NCI-H345 treated with DMSO at 0.1 percent for 48 hours (cell line): ENCODE measurements at regions not wholly inside any gene's neighbourhood (a gene's known extent, or its start where the extent isn't known, plus 50 kb on each side); places are given as distances from the start of the nearest gene placed in this dataset.
"Not testable (repeated sequence)": the region's sequence is repeated elsewhere in the genome, so short reads cannot be mapped to it uniquely, and the experiment has no call there.

Experiments
- DNase-seq: peaks from one replicate; lab custom pipeline; 2025; ENCODE audit not compliant: unreplicated experiment; lab: John Stamatoyannopoulos, UW

DNA sequence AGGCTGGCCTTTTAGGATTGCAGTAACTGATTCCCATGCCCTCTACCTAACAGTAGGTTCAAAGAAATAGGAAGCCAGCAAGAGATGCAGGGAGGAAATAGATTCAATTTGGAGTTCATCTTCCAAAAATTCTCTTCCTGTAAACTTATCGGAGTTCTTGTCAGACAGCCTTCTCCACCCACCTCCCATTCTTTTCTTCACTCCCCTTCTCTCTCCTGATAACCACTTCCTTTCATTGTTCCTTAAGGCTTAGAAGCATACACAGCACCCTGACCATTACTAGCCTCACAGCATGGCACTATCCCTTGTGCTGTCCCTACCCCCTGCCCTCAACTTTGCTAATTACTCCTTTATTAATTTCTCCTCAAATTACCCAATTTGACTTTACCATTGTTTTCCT is 130.4 kb upstream of the ADAMTS9 start:
- DNase-seq: no peak

DNA sequence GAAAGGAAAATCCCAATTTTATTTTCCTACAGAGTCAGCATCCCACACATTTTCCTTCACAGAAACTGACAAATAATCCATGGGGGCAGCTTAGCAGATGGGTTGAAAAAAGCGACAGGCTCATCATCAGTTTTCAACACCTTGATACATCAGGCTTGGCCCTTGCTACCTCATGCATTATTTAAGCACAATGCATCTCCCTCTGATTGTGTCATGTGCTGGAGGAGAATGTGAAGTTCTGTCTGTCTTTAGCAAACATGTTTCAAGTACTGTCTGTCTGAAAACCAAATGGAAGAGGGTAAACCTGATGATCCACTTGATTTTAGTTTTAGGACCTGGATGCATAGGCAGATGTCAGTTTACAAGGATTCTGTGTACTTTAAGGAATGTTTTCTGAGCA is 128.6 kb upstream of the ADAMTS9 start:
- no peak for DNase-seq

DNA sequence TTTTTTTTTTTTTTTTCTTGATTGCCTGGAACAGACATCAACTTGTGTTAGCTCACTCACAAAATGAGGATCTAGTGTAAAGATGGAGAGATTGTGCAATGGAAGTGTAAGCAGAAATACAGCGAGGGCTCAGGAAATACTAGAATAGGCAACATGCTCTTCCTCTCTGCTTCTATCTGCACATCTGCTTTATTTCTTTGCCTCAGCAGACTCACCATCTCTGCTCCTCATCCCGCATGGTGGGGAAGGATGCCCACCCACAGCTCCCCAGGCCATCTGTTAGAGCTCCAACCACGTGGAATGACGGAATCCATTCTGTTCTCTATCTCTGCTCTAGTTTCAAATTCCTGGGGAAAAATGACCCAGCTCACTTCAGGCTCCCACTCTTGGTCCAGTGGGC is 128.0 kb upstream of the ADAMTS9 start:
- no peak for DNase-seq

DNA sequence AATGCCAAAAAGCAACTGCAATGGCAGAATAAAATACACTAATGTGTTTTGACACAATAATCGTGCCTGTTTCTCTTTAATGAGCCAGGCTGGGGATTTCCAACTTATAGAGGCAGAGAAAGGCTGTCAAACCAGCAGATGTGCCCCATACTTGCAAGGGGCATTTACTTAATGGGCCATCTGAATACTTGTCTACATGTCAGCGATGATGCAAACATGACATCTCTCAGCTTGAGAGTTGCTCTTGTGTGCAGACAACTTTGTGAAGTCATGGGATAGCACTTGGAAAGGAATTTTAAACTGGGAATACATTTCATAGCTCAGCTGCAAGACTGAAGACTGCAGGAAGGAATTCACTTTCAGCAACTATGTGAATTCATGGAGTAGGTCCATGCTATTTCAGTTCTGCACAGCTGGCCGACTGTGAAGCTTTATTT is 127.4 kb upstream of the ADAMTS9 start:
- DNase-seq: no peak

DNA sequence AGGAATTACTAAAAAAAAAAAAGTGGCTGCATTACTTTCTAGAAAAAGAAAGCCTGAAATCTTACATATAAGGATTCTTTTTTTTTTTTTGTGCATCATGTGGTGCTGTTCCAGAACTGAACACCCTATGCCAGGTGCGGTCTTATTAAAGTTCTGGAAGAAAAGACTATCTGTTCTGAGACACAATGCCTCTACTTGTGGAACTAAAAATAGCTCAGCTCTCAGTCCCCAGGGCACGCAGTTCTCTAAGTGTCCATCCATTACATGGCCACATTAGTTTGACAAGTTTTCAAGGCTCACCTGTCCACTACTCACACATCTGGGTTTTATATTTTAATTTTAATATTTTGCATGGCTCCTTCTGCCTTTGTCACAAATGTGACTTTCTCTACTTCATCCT is 126.6 kb upstream of the ADAMTS9 start:
- no peak for DNase-seq

DNA sequence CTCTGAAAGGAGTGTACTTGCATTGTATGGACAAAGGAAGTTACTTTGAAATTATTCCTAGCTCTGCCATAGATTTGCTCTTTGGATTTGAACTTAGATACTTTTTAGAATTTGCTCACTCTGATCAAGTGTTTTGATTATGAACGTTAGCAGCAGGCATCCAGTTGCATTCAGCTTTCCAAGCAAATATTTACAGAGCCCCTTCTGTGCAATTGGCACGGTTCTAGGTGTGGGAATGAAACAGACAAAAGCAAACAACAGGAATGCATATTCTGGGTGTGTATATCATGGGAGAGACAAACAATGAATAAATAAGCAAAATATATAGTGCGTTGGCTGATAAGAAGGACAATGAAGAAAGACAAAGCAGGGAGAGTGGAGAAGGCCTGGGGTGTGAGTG is 125.5 kb upstream of the ADAMTS9 start:
- peak; percentile 42 for DNase-seq

DNA sequence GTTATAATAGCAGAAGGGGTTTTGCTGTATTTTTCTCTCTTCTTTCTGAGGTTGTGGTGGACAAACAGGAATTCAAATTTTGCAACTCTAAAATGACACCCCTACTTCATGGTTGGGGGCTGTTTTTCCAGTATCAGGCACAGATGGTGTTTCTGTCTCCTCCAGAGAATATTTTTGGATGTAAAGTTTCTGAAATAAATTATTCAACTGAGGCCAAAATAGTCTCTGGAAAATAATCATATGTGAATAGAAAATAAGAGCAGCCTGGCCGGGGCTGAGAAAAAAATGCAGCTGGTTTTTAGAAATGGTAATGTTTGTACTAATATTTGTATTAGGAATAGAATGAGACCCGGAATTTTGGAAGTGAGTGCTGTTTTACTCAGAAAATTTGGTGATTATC is 121.3 kb upstream of the ADAMTS9 start:
- no peak for DNase-seq

DNA sequence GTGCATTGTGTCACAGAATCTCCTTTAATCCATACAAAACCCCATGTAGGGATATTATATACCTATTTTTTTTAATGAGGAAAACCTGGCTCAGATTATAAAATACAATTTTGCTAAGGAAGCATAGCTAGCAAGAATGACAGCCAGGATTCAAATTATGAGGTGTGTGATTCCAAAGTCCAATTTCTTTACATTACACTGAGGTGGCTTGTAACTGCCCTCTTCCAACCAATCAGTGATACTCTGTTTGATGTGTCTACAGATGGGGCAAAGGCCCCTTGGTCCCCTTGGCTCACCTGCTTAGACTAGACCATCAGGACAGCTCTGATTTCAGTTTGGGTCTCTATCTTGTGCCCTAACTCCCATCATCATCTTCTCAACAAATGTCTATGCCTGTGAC is 120.3 kb upstream of the ADAMTS9 start:
- DNase-seq: no peak

DNA sequence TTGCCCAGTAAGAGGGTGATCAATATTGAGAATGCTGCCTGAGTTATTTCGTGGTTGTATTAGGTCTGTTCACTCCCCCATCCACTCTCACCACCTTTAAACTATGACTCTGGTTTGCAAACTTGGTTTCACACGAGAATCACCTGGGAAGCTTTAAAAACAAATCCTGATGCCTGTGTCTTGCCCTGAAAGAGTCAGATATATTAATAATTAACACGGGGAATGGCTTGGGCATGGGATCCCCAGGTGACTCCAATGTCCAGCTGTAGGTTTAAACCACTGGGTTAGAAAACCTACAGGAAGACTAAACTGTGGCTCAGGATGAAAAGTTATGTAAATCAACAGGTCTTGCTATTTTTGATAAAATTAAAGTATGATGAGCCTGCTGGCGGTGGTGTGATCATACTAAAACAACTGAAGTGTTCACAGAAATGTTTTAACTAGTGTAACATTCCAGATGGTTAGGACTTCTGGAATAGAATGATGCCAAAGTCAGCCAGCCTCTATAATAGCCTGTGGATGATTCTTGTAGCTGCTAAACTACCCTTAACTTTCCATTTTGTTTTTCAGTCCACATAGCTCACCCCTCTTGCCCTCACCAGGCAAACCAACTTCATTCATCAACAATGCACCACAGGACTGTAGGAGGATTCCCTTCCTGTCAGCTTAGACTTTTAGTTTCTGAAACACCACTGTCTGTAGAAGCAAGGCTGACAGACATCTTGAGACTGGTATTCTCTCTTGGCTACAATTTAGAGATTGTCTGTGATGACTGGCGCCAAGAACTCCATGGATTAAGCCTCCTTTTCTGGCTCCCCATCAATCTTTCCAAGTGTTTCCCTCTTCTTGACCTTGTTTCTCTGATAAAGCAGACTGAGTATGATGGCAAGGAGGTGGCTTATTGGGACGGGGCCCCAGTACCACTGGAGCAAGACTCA is 119.1 kb upstream of the ADAMTS9 start:
- DNase-seq: no peak

DNA sequence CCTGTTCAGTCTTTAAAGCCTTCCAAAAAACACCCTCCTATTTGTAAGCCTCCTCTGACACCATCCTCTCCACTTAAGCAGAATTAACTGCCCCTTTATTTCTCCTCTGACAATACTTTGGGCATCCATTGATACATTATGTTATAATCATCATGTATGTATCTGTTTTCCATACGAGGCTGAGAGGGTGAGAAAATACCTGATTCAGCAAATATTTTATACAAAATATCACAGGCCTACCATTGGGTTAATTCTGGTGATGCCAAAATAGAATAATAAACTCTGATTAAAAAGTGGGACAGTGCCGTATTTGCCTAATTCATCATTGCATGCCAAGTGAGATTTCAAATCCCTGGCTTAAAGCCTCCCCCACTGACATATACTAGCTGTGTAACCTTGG is 118.2 kb upstream of the ADAMTS9 start:
- no peak for DNase-seq

DNA sequence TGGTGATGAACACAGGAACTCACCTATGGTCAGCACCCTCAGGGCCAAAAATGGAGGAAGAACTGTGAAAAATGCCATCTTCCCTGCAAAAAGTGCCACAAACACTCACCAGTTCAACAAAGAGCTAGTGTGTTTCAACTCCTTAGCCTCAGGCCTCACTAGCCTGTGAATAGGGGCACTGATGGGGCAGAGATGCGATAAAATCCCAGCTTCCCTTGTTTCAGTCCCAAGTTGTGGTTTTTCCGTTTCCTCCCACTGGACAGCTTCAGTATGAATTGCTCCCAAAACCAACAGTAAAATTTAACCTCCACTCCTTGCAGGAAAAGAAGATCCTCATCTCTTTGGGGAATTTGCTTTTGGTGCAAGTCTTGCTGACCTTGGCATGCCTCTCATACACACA is 117.4 kb upstream of the ADAMTS9 start:
- no peak for DNase-seq

DNA sequence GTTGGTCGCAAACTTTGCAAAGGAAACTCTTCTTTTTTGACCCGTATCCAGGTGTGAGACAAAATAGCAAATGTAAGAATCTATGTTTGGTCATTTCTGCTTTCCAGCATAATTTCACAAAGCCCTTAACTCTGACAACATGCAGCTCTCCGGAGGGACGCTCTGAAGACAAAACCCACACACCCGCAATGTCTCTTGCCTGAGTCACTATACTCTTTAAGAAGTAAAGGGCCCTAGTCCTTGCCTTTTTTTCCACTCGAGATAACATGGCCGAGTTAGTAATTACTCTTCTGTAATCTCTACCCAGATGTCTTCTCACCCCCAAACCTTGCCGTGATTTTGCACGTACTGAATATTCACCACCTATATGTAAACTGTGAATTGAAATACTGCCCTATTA is 115.7 kb upstream of the ADAMTS9 start:
- DNase-seq: no peak

DNA sequence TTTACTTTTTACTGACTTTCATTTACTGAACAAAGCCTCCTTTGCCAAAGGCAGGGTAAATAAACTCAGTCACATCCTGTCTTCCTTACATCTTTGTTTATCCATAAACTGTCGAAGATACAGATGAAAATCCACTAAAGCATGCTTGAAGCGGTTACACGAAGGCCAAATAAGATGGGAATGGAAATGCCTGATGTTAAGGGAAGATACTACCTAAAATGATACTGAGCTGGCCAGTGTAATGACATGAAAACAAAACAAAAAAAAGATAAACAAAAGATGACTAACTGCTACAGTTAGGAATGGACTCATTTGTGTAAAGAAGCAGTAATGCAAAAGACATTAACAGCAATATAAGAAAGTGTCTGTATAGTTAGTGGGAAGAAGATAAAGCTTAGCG is 114.7 kb upstream of the ADAMTS9 start:
- DNase-seq: no peak

DNA sequence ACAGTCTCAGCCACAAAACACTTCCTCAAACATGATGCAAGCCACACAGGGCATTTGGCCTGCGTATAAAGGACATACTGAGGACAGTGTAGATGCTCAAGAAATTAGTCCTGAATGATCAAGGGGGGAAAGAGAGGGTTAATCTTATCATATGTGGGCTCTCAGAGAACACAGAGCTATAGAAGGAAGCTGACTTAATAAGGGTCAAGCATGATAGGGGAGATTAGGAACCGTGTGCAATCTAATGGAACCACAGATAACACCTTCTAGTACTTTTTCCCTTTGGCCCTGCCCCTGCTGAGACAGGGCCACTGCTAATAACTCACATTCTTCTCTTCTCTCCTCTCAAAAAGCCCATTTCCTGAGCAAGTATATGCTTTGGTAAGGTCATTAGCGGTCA is 114.1 kb upstream of the ADAMTS9 start:
- no peak for DNase-seq

DNA sequence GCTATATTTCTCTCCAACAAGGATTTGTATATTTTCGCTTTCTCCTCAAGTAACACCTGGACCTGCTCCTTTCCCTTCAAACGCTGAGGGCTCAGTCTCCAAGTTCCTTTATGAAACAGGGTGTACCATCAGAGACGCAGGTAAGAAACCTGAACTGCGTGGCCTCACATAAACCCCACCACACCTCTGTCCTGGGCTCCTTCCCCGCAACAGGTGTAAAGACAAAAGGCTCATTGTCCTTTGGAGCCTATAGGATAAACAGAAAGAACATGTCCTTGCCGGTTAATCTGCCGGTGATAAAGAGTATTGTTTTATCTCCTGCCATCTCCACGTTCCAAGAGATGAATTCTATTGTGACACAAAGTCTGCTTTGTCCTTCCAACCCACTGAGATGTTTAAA is 111.8 kb upstream of the ADAMTS9 start:
- no peak for DNase-seq

DNA sequence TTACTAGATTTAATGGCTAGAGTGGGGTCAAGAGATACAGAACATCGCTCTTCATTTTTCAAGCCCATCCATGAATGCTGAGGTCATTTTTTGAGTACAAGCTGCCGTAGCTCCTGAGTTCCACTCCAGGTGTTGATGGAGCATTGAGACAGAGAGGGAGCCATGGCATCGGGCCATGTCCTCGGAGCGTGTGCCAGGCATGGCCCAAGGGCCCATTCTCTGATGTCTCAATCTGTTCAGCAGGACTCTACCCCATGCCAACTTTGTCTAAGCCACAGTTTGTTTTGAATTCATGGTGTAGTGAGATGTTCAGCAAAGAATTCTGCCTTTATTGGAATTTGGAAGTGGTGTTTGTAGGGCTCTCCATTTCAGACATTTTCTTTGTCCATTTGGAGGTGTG is 110.5 kb upstream of the ADAMTS9 start:
- no peak for DNase-seq

DNA sequence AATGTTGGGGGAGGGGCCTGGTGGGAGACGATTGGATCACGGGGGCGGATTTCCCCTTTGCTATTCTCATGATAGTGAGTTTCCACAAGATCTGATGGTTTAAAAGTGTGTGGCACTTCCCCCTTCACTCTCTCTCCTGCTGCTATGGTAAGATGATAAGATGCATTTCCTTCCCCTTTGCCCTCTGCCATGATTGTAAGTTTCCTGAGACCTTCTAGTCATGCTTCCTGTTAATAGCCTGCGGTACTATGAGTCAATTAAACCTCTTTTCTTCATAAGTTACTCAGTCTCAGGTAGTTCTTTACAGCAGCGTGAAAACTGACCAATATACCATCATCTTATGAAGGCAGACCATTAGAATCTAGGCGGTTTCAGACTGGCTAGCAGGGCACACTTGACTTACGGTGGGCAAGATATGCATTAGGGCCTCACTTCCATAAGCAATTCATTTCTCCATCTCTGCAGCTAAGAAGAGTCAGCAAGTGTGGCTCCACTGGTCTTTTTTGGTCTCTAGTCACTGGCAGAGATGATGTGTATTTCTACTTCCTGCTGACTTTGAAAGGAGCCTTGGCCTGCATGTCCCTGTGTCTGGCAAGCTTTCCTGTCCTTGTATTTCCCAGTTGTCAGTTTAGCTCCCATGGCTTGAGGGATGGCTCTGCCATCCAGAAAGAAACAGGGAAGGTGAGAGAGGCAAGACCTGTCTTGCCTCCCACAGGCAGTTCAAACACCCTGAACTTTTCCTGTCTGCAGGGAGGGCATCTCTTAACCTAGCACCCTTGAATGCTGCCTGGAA is 109.0 kb upstream of the ADAMTS9 start:
- no peak for DNase-seq

DNA sequence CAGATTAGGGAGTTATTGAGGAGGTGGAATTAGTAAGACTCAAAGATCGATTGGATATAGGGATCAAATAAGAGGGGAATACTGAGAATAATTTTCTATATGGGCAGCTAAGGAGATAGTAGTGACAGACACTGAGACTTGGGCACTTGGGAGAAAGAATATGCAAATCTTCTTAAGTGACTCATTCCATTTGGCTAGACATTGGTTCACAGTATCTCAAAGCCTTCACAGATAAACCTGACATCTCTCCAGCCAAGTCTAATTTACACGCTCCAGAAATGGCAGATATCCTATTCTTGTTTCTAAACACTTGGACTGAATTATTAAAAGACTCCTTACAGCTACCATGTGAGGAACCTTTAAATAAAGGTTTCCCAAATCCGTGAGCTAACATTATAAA is 104.6 kb upstream of the ADAMTS9 start:
- no peak for DNase-seq

DNA sequence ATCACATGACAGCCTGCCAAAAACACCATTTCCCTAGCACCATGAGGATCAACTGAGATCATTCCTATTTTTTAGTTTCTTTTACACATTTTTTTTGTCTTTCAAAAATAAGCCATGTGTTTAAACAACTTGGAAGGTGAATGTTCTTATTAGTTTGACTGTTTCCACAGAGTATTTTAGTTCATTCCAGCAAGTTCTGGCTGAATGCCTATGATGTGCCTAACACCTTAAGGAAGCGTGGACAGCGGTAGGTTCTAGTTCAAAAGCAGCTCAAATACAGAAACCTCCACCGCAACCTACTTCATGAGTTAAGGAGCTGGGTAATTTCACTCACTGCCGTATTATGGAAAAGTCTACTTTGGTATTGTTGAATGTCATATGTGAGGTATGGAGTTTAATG is 101.3 kb upstream of the ADAMTS9 start:
- DNase-seq: no peak

DNA sequence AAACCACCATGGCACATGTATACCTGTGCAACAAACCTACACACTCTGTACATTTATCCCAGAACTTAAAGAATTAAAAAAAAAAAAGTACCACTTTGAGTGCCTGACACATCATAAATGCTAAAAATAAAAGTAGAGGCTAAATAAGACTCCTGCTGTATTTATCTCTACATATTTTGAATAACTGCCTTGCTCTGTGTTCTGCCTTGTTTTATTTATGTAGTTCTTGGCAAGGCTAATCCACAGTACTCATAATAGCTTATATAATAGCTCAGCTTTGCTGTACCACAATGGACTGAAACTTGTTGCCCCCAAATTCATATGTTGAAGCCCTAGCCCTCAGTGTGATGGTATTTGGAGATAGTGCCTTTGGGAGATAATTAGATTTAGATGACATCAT is 95.4 kb upstream of the ADAMTS9 start:
- no peak for DNase-seq

DNA sequence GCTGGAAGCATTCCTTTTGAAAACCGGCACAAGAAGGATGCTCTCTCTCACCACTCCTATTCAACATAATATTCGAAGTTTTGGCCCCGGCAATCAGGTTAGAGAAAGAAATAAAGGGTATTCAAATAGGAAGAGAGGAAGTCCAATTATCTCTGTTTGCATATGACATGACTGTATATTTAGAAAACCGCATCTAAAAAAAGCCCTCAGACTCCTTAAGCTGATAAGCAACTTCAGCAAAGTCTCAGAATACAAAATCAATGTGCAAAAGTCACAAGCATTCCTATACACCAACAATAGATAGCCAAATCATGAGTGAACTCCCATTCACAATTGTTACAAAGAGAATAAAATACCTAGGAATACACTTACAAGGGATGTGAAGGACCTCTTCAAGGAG is 93.1 kb upstream of the ADAMTS9 start:
- DNase-seq: not testable (repeated sequence)

DNA sequence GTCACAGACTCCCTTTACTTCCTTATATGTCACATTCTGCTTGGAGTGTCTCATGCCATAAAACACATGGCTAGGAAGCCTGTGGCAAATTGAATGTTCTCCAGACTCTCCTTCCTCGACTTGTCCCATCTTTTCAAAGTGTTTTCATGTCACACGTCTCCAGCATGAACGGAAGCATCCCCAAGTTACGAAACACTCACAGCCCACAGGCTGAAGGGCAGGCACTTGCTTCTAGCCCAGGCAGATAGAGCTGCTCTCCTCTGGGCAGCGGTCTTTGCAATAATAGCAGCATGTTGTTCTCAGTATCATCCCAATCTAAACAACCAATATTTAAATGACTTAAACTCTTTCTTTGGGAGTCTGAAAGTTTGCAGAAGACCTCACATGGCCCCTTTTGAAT is 85.3 kb upstream of the ADAMTS9 start:
- no peak for DNase-seq
